ENCODE measurements at regions not wholly inside any gene's neighbourhood (a gene's known extent, or its start where the extent isn't known, plus 50 kb on each side); places are given as distances from the start of the nearest gene placed in this dataset.

- TF ChIP-seq TEAD4 (IDR thresholded peaks at IDR 0.05) (no peak), EP300 (IDR thresholded peaks at IDR 0.05; ENCODE audit: borderline replicate concordance) (no peak), CEBPB (IDR thresholded peaks at IDR 0.05) (no peak), NFIC (IDR thresholded peaks at IDR 0.05) (no peak), RAD21 (IDR thresholded peaks at IDR 0.05; ENCODE audit: low read depth) (no peak), YY1 (IDR thresholded peaks at IDR 0.05; ENCODE audit: low read depth) (no peak)
- TF ChIP-seq, protein P1, sequence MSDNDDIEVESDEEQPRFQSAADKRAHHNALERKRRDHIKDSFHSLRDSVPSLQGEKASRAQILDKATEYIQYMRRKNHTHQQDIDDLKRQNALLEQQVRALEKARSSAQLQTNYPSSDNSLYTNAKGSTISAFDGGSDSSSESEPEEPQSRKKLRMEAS (IDR thresholded peaks at IDR 0.05) = no peak
These were observed 97.5 kb upstream of the COG2 start for GRCh38 chr1:230544758-230545157.

GRCh38 chr1:230543085-230543484 is 99.2 kb upstream of the COG2 start:
- TF ChIP-seq YY1 (IDR thresholded peaks at IDR 0.05; ENCODE audit: low read depth) = no peak
- no peak for TF ChIP-seq TCF12 (IDR thresholded peaks at IDR 0.05; ENCODE audit: low read depth)
- no peak for TF ChIP-seq FOXM1 (IDR thresholded peaks at IDR 0.05; ENCODE audit: borderline replicate concordance, low read depth)
- TF ChIP-seq, protein P1 (IDR thresholded peaks at IDR 0.05) = no peak
- no peak for TF ChIP-seq NFIC (IDR thresholded peaks at IDR 0.05)
- TF ChIP-seq EP300 (IDR thresholded peaks at IDR 0.05; ENCODE audit: borderline replicate concordance) = no peak
- TF ChIP-seq RAD21 (IDR thresholded peaks at IDR 0.05; ENCODE audit: low read depth) = no peak
- TF ChIP-seq, protein P2, sequence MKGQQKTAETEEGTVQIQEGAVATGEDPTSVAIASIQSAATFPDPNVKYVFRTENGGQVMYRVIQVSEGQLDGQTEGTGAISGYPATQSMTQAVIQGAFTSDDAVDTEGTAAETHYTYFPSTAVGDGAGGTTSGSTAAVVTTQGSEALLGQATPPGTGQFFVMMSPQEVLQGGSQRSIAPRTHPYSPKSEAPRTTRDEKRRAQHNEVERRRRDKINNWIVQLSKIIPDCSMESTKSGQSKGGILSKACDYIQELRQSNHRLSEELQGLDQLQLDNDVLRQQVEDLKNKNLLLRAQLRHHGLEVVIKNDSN (IDR thresholded peaks at IDR 0.05) = no peak

- no peak for TF ChIP-seq REST (IDR thresholded peaks at IDR 0.05; ENCODE audit: low read depth)
- no peak for TF ChIP-seq YY1 (IDR thresholded peaks at IDR 0.05; ENCODE audit: low read depth)
- no peak for TF ChIP-seq NFIC (IDR thresholded peaks at IDR 0.05)
- no peak for TF ChIP-seq CREB1 (IDR thresholded peaks at IDR 0.05; ENCODE audit: low read depth)
- no peak for TF ChIP-seq CEBPB (IDR thresholded peaks at IDR 0.05)
These were observed 99.6 kb upstream of the COG2 start for GRCh38 chr1:230542681-230543080.

DNA sequence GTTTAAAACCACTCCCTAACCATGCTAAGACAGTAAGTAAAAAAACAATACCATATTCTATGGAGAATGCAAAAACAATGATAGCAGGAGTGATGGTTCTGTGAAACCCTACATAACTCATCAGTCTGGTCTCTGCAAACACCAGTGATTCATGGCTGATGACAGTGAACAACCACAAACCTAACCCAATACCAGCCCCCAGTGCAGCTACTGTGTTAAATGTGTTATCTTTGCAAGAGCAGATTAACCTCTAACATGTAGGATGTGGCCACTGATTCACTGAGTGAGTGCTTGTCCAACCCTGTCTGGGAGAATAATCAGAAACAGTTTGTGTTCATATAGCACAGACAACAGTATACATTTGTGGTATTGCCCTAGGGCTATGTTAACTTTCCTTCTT is 100.2 kb upstream of the COG2 start:
- TF ChIP-seq RAD21 (IDR thresholded peaks at IDR 0.05; ENCODE audit: low read depth) (no peak), REST (IDR thresholded peaks at IDR 0.05; ENCODE audit: low read depth) (no peak), NFIC (IDR thresholded peaks at IDR 0.05) (no peak), EGR1 (IDR thresholded peaks at IDR 0.05) (no peak), ZBTB7A (IDR thresholded peaks at IDR 0.05; ENCODE audit: low read depth) (no peak), FOXM1 (IDR thresholded peaks at IDR 0.05; ENCODE audit: borderline replicate concordance, low read depth) (no peak), CREB1 (IDR thresholded peaks at IDR 0.05; ENCODE audit: low read depth) (no peak), YY1 (IDR thresholded peaks at IDR 0.05; ENCODE audit: low read depth) (no peak), TEAD4 (IDR thresholded peaks at IDR 0.05) (no peak), TCF12 (IDR thresholded peaks at IDR 0.05; ENCODE audit: low read depth) (no peak), TAF1 (IDR thresholded peaks at IDR 0.05; ENCODE audit: low read depth) (no peak), CEBPB (IDR thresholded peaks at IDR 0.05) (no peak), EP300 (IDR thresholded peaks at IDR 0.05; ENCODE audit: borderline replicate concordance) (no peak)
- TF ChIP-seq, protein P2 (IDR thresholded peaks at IDR 0.05) = no peak
- TF ChIP-seq, protein P1 (IDR thresholded peaks at IDR 0.05) = no peak

DNA sequence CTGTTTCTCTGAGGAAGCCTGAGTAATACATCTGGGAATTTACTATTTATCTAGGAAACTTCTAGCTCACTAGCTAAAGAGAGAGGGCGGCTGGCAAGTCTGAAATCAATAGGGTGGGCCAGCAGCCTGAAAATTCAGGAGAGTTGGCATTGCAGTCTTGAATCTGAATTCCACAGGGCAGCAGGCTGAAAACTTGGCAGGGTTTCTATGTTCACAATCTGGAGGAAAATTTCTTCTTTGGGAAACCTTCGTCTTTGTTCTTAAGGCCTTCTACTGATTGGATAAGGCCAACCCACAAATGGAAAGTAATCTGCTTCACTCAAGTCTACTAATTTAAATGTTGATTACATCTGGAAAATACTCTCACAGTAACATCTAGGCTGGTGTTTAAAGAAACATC is 101.0 kb upstream of the COG2 start:
- TF ChIP-seq, protein P1 (IDR thresholded peaks at IDR 0.05) = no peak
- TF ChIP-seq ZBTB7A (IDR thresholded peaks at IDR 0.05; ENCODE audit: low read depth) = no peak
- TF ChIP-seq, protein P2 (IDR thresholded peaks at IDR 0.05) = no peak
- no peak for TF ChIP-seq TAF1 (IDR thresholded peaks at IDR 0.05; ENCODE audit: low read depth)
- no peak for TF ChIP-seq YY1 (IDR thresholded peaks at IDR 0.05; ENCODE audit: low read depth)
- no peak for TF ChIP-seq TCF12 (IDR thresholded peaks at IDR 0.05; ENCODE audit: low read depth)
- no peak for TF ChIP-seq NFIC (IDR thresholded peaks at IDR 0.05)
- no peak for TF ChIP-seq EGR1 (IDR thresholded peaks at IDR 0.05)
- no peak for TF ChIP-seq CREB1 (IDR thresholded peaks at IDR 0.05; ENCODE audit: low read depth)
- no peak for TF ChIP-seq TEAD4 (IDR thresholded peaks at IDR 0.05)
- no peak for TF ChIP-seq RAD21 (IDR thresholded peaks at IDR 0.05; ENCODE audit: low read depth)
- no peak for TF ChIP-seq FOXM1 (IDR thresholded peaks at IDR 0.05; ENCODE audit: borderline replicate concordance, low read depth)
- no peak for TF ChIP-seq REST (IDR thresholded peaks at IDR 0.05; ENCODE audit: low read depth)
- TF ChIP-seq CEBPB (IDR thresholded peaks at IDR 0.05) = no peak
- no peak for TF ChIP-seq EP300 (IDR thresholded peaks at IDR 0.05; ENCODE audit: borderline replicate concordance)
